HCT116 (cell line): ENCODE measurements at regions not wholly inside any gene's neighbourhood (a gene's known extent, or its start where the extent isn't known, plus 50 kb on each side); places are given as distances from the start of the nearest gene placed in this dataset.

Source experiments
- ATAC-seq: fragments of 200-7000 bp; cut with Tn5 transposase; 2 replicates; pipeline ENCODE4 v1.9.1; 2020; ENCODE audit warnings: mild to moderate bottlenecking, moderate library complexity
- BruUV-seq: library from RNA; stranded (reverse); fragments of 400-500 nt; replicated peaks from 2 replicates; lab custom pipeline; 2021; lab: Mats Ljungman, UMichigan
- CTCF ChIA-PET: fragments of 300-600 bp; sonication (Branson Sonifier 250); formaldehyde crosslinking; loops from one replicate; lab custom pipeline; 2021; ENCODE audit warnings: antibody characterized with exemption; lab: Charles Lee
- POLR2A ChIA-PET: fragments of 300-600, 350-600 bp; sonication (Branson Sonifier 250); formaldehyde crosslinking; loops from one replicate; lab custom pipeline; 2021; ENCODE audit warnings: antibody characterized with exemption; lab: Charles Lee
- RAD21 ChIA-PET, 2 experiments: fragments of 300-600 bp; sonication (Branson Sonifier 250); formaldehyde crosslinking; loops; one replicate each; lab custom pipeline; 2023; ENCODE audit warnings: low total read pairs in 2 of 2; ENCODE audit not compliant: uncharacterized antibody in 2 of 2, unreplicated experiment in 2 of 2, low non-redundant PET in 1 of 2; lab: Charles Lee
- DNase-seq: peaks from one replicate; pipeline ENCODE4 v3.0.0-alpha.2; 2010; ENCODE audit warnings: low read depth, low spot score
- H2AFZ ChIP-seq: fragments of 200-600 bp; shearing (Covaris generic), sonication (generic); 2 replicates; pipeline ENCODE4 v1.6.1; 2017; ENCODE audit warnings: low read depth, mixed run types, mixed read lengths, antibody characterized with exemption, low read length; ENCODE audit not compliant: poor library complexity, severe bottlenecking
- H3K27ac ChIP-seq: 2 replicates; pipeline ENCODE4 v1.5.1; 2012; ENCODE audit warnings: low read depth, low read length
- H3K27me3 ChIP-seq: fragments of 200-600 bp; sonication (generic); 2 replicates; pipeline ENCODE4 v1.6.1; 2016; ENCODE audit warnings: mixed run types, low read length, mixed read lengths; ENCODE audit not compliant: insufficient read depth
- H3K36me3 ChIP-seq, 2 experiments: fragments of 200-500 bp in 1 of 2; fragments of 200-600 bp in 1 of 2; sonication (Bioruptor generic) in 1 of 2; sonication (generic) in 1 of 2; 2 replicates each; pipeline versions ENCODE4 v1.5.1 to v1.6.1; 2014 to 2016; ENCODE audit warnings: low read length in 2 of 2, inconsistent platforms in 1 of 2, mixed read lengths in 1 of 2, mixed run types in 1 of 2; ENCODE audit not compliant: insufficient read depth in 2 of 2, control insufficient read depth in 1 of 2
- H3K4me1 ChIP-seq, 2 experiments: fragments of 200-600 bp in 1 of 2; sonication (generic) in 1 of 2; 2 replicates each; pipeline versions ENCODE4 v1.5.1 to v1.6.1; 2012 to 2017; ENCODE audit warnings: low read length in 2 of 2, inconsistent platforms in 1 of 2, mild to moderate bottlenecking in 1 of 2, mixed read lengths in 1 of 2, mixed run types in 1 of 2, moderate library complexity in 1 of 2; ENCODE audit not compliant: insufficient read depth in 2 of 2, control insufficient read depth in 1 of 2
- H3K4me2 ChIP-seq: fragments of 200-600 bp; sonication (generic); 2 replicates; pipeline ENCODE4 v1.6.1; 2017; ENCODE audit warnings: mixed run types, low read length, mixed read lengths
- H3K4me3 ChIP-seq, 2 experiments: fragments of 200-600 bp in 1 of 2; sonication (generic) in 1 of 2; replicated peaks in 1 of 2; 2 replicates each; pipeline ENCODE4 v1.5.1; 2011 to 2016; ENCODE audit warnings: low read length in 2 of 2, control low read depth in 1 of 2, low read depth in 1 of 2, mild to moderate bottlenecking in 1 of 2, mixed read lengths in 1 of 2, mixed run types in 1 of 2
- H3K79me2 ChIP-seq: fragments of 200-600 bp; sonication (generic); 2 replicates; pipeline ENCODE4 v1.6.1; 2017; ENCODE audit warnings: mild to moderate bottlenecking, mixed run types, low read length, moderate library complexity, mixed read lengths; ENCODE audit not compliant: insufficient read depth
- H3K9ac ChIP-seq: fragments of 200-600 bp; sonication (generic); 2 replicates; pipeline ENCODE4 v1.6.1; 2016; ENCODE audit warnings: low read length, mixed read lengths
- H3K9me2 ChIP-seq: fragments of 200-600 bp; sonication (generic), shearing (Covaris generic); 2 replicates; pipeline ENCODE4 v1.6.1; 2017; ENCODE audit warnings: mixed run types, mild to moderate bottlenecking, moderate library complexity; ENCODE audit not compliant: insufficient read depth
- H3K9me3 ChIP-seq, 2 experiments: fragments of 200-500 bp in 1 of 2; fragments of 200-600 bp in 1 of 2; sonication (Bioruptor generic) in 1 of 2; sonication (generic) in 1 of 2; 2 replicates each; pipeline ENCODE4 v1.6.1; 2014 to 2017; ENCODE audit warnings: low read length in 2 of 2, mixed read lengths in 2 of 2, inconsistent platforms in 1 of 2, low read depth in 1 of 2, mild to moderate bottlenecking in 1 of 2, mixed run types in 1 of 2, moderate library complexity in 1 of 2; ENCODE audit not compliant: control insufficient read depth in 1 of 2, insufficient read depth in 1 of 2
- H4K20me1 ChIP-seq: fragments of 200-600 bp; sonication (generic), shearing (Covaris generic); 2 replicates; pipeline ENCODE4 v1.6.1; 2017; ENCODE audit warnings: mixed run types, mild to moderate bottlenecking, moderate library complexity; ENCODE audit not compliant: insufficient read depth
- CBX3 ChIP-seq: IDR thresholded peaks from 2 replicates; pipeline ENCODE4 v1.6.1; 2012; ENCODE audit warnings: low read depth
- EGR1 ChIP-seq: IDR thresholded peaks from 2 replicates; pipeline ENCODE4 v1.6.1; 2012; ENCODE audit warnings: low read depth
- FOSL1 ChIP-seq: IDR thresholded peaks from 2 replicates; pipeline ENCODE4 v1.6.1; 2012; ENCODE audit warnings: low read depth
- JUND ChIP-seq: IDR thresholded peaks from 2 replicates; pipeline ENCODE4 v1.6.1; 2012
- POLR2A ChIP-seq: IDR thresholded peaks from 2 replicates; pipeline ENCODE4 v1.7.0; 2011; ENCODE audit warnings: borderline replicate concordance; ENCODE audit not compliant: insufficient read depth, insufficient read length; ENCODE audit errors: extremely low read depth
- POLR2AphosphoS5 ChIP-seq: IDR thresholded peaks from 2 replicates; pipeline ENCODE4 v1.6.1; 2011; ENCODE audit warnings: mild to moderate bottlenecking, low read depth, low read length, moderate library complexity
- SIN3A ChIP-seq: IDR thresholded peaks from 2 replicates; pipeline ENCODE4 v1.6.1; 2012; ENCODE audit warnings: low read depth
- TCF7L2 ChIP-seq: IDR thresholded peaks from 2 replicates; pipeline ENCODE4 v1.7.0; 2011; ENCODE audit warnings: borderline replicate concordance, inconsistent platforms; ENCODE audit not compliant: insufficient read depth, insufficient read length; ENCODE audit errors: extremely low read depth
- ZNF274 ChIP-seq: fragments of 200-500 bp; sonication (Bioruptor generic); IDR thresholded peaks from 2 replicates; pipeline ENCODE4 v1.6.1; 2014; ENCODE audit warnings: mild to moderate bottlenecking, low read depth, low read length, inconsistent platforms
- intact Hi-C: fragments of 100-400 bp; cut with micrococcal nuclease; formaldehyde crosslinking; loops from 2 replicates; pipeline ENCODE4 v1.10.0; 2022
- TF ChIP-seq, protein P1 (sequence below): IDR thresholded peaks from 2 replicates; pipeline ENCODE4 v1.6.1; 2012
- TF ChIP-seq, protein P2 (sequence below), 3 experiments: fragments of 200-600 bp in 1 of 3; sonication (generic) in 1 of 3; IDR thresholded peaks in 2 of 3; conservative IDR thresholded peaks in 1 of 3; 2 replicates each; pipeline ENCODE4 v1.5.1; 2012 to 2017; ENCODE audit warnings: low read depth in 2 of 3, low read length in 2 of 3, antibody characterized with exemption in 1 of 3, borderline replicate concordance in 1 of 3, control low read depth in 1 of 3, mild to moderate bottlenecking in 1 of 3, mixed read lengths in 1 of 3, mixed run types in 1 of 3, moderate library complexity in 1 of 3; ENCODE audit not compliant: insufficient read depth in 1 of 3
- TF ChIP-seq, protein P3 (sequence below): IDR thresholded peaks from 2 replicates; pipeline ENCODE4 v1.6.1; 2011; ENCODE audit warnings: mild to moderate bottlenecking, low read length, moderate library complexity; ENCODE audit not compliant: insufficient replicate concordance; ENCODE audit errors: extremely low read depth

DNA sequence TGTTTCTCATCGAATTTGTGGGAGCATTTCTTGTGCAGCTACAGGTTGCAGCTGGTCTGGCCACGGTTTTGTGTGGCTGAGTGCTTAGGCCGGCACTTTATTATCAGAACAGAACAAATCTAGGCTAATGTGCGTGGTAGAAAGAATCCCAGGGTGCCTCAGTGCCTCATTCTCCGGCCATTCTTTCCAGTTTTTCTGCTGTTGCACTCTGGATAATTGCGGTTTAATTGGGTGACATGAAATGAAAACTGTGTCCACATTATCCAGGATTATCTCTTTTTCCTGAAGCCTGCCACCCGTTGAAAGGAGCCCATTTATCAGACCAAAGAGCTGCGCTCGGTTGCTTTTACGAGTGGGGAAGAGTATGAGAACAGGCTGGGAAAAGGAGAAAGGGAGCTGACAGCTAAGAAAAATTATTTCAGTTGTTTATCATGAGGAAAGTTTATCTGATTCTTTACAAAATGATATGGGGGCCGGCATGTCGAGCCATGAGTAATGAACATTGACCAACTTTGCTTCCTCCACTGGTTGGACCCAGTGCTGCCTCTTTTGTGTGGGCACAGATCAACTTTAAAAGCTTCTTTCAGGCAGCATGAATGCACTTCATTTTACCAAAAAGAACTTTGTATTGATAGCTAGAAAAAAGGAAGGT lies 117.0 kb upstream of the SOX21 start:
- no peaks in the 10 kb centered on the region for H3K9me2 ChIP-seq
- H2AFZ ChIP-seq = no peak overlapping the region
- ChIA-PET CTCF (no interaction called here), RAD21 (no interaction called here)
- no peak overlapping the region for H3K4me2 ChIP-seq
- H3K4me3 ChIP-seq = no peak overlapping the region
- H3K9ac ChIP-seq = no peak overlapping the region
- no peaks in the 10 kb centered on the region for H3K79me2 ChIP-seq
- H3K27me3 ChIP-seq = peaks cover 86% of the 10 kb centered on the region
- intact Hi-C loops = no loop called here
- H3K4me1 ChIP-seq = no peaks in the 10 kb centered on the region
- no peak for TF ChIP-seq POLR2AphosphoS5
- TF ChIP-seq FOSL1 = no peak
- TF ChIP-seq, protein P1, sequence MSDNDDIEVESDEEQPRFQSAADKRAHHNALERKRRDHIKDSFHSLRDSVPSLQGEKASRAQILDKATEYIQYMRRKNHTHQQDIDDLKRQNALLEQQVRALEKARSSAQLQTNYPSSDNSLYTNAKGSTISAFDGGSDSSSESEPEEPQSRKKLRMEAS = no peak
- TF ChIP-seq, all 23 proteins: peak for 0
- H3K27ac ChIP-seq = no peak overlapping the region
- DNase-seq = no peak
- no peaks in the 10 kb centered on the region for H3K36me3 ChIP-seq
- no peaks in the 10 kb centered on the region for H4K20me1 ChIP-seq
- POLR2A ChIA-PET = no interaction called here
- no peak for ATAC-seq
- H3K9me3 ChIP-seq = no peaks in the 10 kb centered on the region
- no TSS peak for BruUV-seq

DNA sequence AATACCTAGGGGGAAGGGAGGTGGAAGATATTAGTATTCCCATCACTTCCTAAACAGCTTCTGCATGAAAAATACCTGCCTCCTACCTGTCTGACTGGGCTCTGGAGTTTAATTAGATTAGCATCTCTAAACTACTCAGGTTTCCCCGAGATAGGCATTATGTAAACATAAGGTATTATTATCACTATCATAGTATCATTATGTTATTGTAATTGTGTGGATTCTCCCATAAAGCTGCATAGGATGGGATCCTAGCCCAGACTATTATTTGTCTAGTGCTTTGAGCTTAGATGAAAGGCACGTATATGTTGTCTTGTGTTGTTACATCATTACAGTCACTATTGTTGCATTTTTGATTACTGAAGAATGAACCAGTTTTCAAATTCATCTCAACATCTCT lies 115.2 kb upstream of the SOX21 start:
- no peak for TF ChIP-seq SIN3A
- TF ChIP-seq POLR2AphosphoS5 = no peak
- TF ChIP-seq POLR2A = no peak
- TF ChIP-seq JUND = no peak
- TF ChIP-seq TCF7L2 = no peak
- TF ChIP-seq ZNF274 = no peak
- no peak for TF ChIP-seq EGR1
- TF ChIP-seq, protein P2, sequence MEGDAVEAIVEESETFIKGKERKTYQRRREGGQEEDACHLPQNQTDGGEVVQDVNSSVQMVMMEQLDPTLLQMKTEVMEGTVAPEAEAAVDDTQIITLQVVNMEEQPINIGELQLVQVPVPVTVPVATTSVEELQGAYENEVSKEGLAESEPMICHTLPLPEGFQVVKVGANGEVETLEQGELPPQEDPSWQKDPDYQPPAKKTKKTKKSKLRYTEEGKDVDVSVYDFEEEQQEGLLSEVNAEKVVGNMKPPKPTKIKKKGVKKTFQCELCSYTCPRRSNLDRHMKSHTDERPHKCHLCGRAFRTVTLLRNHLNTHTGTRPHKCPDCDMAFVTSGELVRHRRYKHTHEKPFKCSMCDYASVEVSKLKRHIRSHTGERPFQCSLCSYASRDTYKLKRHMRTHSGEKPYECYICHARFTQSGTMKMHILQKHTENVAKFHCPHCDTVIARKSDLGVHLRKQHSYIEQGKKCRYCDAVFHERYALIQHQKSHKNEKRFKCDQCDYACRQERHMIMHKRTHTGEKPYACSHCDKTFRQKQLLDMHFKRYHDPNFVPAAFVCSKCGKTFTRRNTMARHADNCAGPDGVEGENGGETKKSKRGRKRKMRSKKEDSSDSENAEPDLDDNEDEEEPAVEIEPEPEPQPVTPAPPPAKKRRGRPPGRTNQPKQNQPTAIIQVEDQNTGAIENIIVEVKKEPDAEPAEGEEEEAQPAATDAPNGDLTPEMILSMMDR (IDR thresholded peaks at IDR 0.05 in 2 of 3, conservative IDR thresholded peaks at IDR 0.05 in 1 of 3; ENCODE audit: borderline replicate concordance in 1 of 3, insufficient read depth in 1 of 3, low read depth in 2 of 3, low read length in 2 of 3) = no peak
- TF ChIP-seq, protein P3, sequence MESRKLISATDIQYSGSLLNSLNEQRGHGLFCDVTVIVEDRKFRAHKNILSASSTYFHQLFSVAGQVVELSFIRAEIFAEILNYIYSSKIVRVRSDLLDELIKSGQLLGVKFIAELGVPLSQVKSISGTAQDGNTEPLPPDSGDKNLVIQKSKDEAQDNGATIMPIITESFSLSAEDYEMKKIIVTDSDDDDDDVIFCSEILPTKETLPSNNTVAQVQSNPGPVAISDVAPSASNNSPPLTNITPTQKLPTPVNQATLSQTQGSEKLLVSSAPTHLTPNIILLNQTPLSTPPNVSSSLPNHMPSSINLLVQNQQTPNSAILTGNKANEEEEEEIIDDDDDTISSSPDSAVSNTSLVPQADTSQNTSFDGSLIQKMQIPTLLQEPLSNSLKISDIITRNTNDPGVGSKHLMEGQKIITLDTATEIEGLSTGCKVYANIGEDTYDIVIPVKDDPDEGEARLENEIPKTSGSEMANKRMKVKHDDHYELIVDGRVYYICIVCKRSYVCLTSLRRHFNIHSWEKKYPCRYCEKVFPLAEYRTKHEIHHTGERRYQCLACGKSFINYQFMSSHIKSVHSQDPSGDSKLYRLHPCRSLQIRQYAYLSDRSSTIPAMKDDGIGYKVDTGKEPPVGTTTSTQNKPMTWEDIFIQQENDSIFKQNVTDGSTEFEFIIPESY = no peak
- TF ChIP-seq CBX3 = no peak
- TF ChIP-seq, protein P1 = no peak
- RAD21 ChIA-PET = no interaction called here

More for the DNA sequence above, 115.2 kb upstream of the SOX21 start:
- POLR2A ChIA-PET = no interaction called here
- Histone ChIP-seq H2AFZ (no peak overlapping the region), H3K4me1 (no peaks in the 10 kb centered on the region), H3K36me3 (no peaks in the 10 kb centered on the region), H3K79me2 (no peaks in the 10 kb centered on the region), H3K27ac (no peak overlapping the region), H3K4me3 (no peak overlapping the region), H3K27me3 (peaks cover 81% of the 10 kb centered on the region), H3K4me2 (no peak overlapping the region), H4K20me1 (no peaks in the 10 kb centered on the region), H3K9ac (no peak overlapping the region), H3K9me2 (no peaks in the 10 kb centered on the region), H3K9me3 (no peaks in the 10 kb centered on the region)
- no TSS peak for BruUV-seq
- DNase-seq (no peak), ATAC-seq (no peak)
- CTCF ChIA-PET = no interaction called here
- intact Hi-C loops = no loop called here
